HepG2 (cell line): ENCODE measurements at regions not wholly inside any gene's neighbourhood (a gene's known extent, or its start where the extent isn't known, plus 50 kb on each side); places are given as distances from the start of the nearest gene placed in this dataset.

Source experiments
- ATAC-seq: fragments of 200-7000 bp; cut with Tn5 transposase; 3 replicates; pipeline ENCODE4 v1.9.1; 2020; ENCODE audit warnings: mild to moderate bottlenecking, moderate library complexity
- BruUV-seq: library from RNA; stranded (reverse); fragments of 400-500 nt; replicated peaks from 2 replicates; lab custom pipeline; 2021; lab: Mats Ljungman, UMichigan
- CTCF ChIA-PET: fragments of 300-600 bp; formaldehyde crosslinking; extraction: SDS; loops from one replicate; lab custom pipeline; 2021; ENCODE audit warnings: low total read pairs, inconsistent platforms, low intra/inter-chr PET ratio; lab: Yijun Ruan, JAX
- POLR2A ChIA-PET: fragments of 350-600 bp; sonication (Branson Sonifier 250); formaldehyde crosslinking; loops from one replicate; lab custom pipeline; 2020; ENCODE audit warnings: antibody characterized with exemption, inconsistent platforms; lab: Yijun Ruan, JAX
- DNase-seq: peaks from one replicate; pipeline ENCODE4 v3.0.0-alpha.2; 2015; ENCODE audit warnings: low spot score
- FAIRE-seq: peaks from 3 replicates; lab custom pipeline; 2011; peaks lifted over from hg19 to GRCh38; lab: Jason Lieb, UNC
- H2AFZ ChIP-seq: one replicate; pipeline ENCODE4 v1.6.1; 2011; ENCODE audit warnings: low read length, inconsistent platforms
- H3K27ac ChIP-seq: fragments of 300-600 bp; 3 replicates; pipeline ENCODE4 v1.8.0; 2011; ENCODE audit warnings: mixed run types, mild to moderate bottlenecking, mixed read lengths, low read length, inconsistent platforms; ENCODE audit not compliant: insufficient read depth; ENCODE audit errors: extremely low read length
- H3K27me3 ChIP-seq, 2 experiments: fragments of 200-600 bp in 1 of 2; 2 replicates in 1 of 2; 3 replicates in 1 of 2; pipeline versions ENCODE4 v1.6.0 to v1.8.0; 2011; ENCODE audit warnings: low read length in 2 of 2, mild to moderate bottlenecking in 2 of 2, moderate library complexity in 2 of 2, inconsistent platforms in 1 of 2; ENCODE audit not compliant: insufficient read depth in 2 of 2, control insufficient read depth in 1 of 2
- H3K36me3 ChIP-seq, 2 experiments: fragments of 200-600 bp in 1 of 2; replicated peaks in 1 of 2; 2 replicates in 1 of 2; 3 replicates in 1 of 2; pipeline versions ENCODE4 v1.5.1 to v1.8.0; 2011; ENCODE audit warnings: low read length in 2 of 2, inconsistent platforms in 1 of 2; ENCODE audit not compliant: insufficient read depth in 2 of 2, control insufficient read depth in 1 of 2
- H3K4me1 ChIP-seq: 2 replicates; pipeline ENCODE4 v1.5.1; 2012; ENCODE audit warnings: low read length, inconsistent platforms; ENCODE audit not compliant: insufficient read depth
- H3K4me2 ChIP-seq: 2 replicates; pipeline ENCODE4 v1.6.0; 2011; ENCODE audit warnings: low read depth, low read length, inconsistent platforms
- H3K4me3 ChIP-seq, 3 experiments: fragments of 200-600 bp in 1 of 3; sonication (generic), shearing (Covaris generic) in 1 of 3; replicated peaks in 1 of 3; 2 replicates each; pipeline ENCODE4 v1.5.1; 2011 to 2016; ENCODE audit warnings: low read length in 3 of 3, inconsistent platforms in 2 of 3, low read depth in 2 of 3, mild to moderate bottlenecking in 2 of 3, control low read depth in 1 of 3, mixed read lengths in 1 of 3; ENCODE audit not compliant: insufficient read depth in 1 of 3
- H3K79me2 ChIP-seq: one replicate; pipeline ENCODE4 v1.6.1; 2011; ENCODE audit warnings: low read length, inconsistent platforms; ENCODE audit not compliant: insufficient read depth
- H3K9ac ChIP-seq: 2 replicates; pipeline ENCODE4 v1.6.0; 2011; ENCODE audit warnings: mild to moderate bottlenecking, low read depth, low read length, inconsistent platforms; ENCODE audit not compliant: insufficient read depth
- H3K9me3 ChIP-seq: 2 replicates; pipeline ENCODE4 v1.5.1; 2012; ENCODE audit warnings: mild to moderate bottlenecking, low read length
- H4K20me1 ChIP-seq: 2 replicates; pipeline ENCODE4 v1.6.0; 2011; ENCODE audit warnings: inconsistent platforms, mild to moderate bottlenecking, low read length, moderate library complexity; ENCODE audit not compliant: insufficient read depth
- ARID2 ChIP-seq: sonication (generic); formaldehyde crosslinking; IDR thresholded peaks from 2 replicates; pipeline ENCODE4 v1.8.1; 2022; ENCODE audit warnings: mild to moderate bottlenecking, missing genetic modification reagents, borderline replicate concordance
- DMAP1 ChIP-seq: IDR thresholded peaks from 2 replicates; pipeline ENCODE4 v1.6.1; 2016
- ETV6 ChIP-seq: sonication (generic); formaldehyde crosslinking; conservative IDR thresholded peaks from 2 replicates; pipeline ENCODE4 v1.4.0; 2020; ENCODE audit warnings: missing genetic modification reagents
- HCFC1 ChIP-seq: fragments of 150-350 bp; IDR thresholded peaks from 2 replicates; pipeline ENCODE4 v1.6.1; 2014; ENCODE audit warnings: low read depth, low read length
- KLF15 ChIP-seq: sonication (generic); formaldehyde crosslinking; IDR thresholded peaks from 2 replicates; pipeline ENCODE4 v1.8.1; 2023; ENCODE audit warnings: borderline replicate concordance, mild to moderate bottlenecking, inconsistent platforms, missing genetic modification reagents, mixed read lengths
- NFE2L1 ChIP-seq: sonication (generic); formaldehyde crosslinking; IDR thresholded peaks from 2 replicates; pipeline ENCODE4 v1.4.0; 2020; ENCODE audit warnings: missing genetic modification reagents, mild to moderate bottlenecking, borderline replicate concordance
- PRPF4 ChIP-seq: fragments of 200-400 bp; formaldehyde crosslinking; IDR thresholded peaks from 2 replicates; pipeline ENCODE4 v1.6.1; 2016; ENCODE audit warnings: low read length, low read depth; ENCODE audit not compliant: poor library complexity, severe bottlenecking
- REPIN1 ChIP-seq: sonication (generic); formaldehyde crosslinking; IDR thresholded peaks from 2 replicates; pipeline ENCODE4 v1.8.0; 2022; ENCODE audit warnings: missing genetic modification reagents, low read depth, mild to moderate bottlenecking, borderline replicate concordance
- SKI ChIP-seq: fragments of 450-650 bp; IDR thresholded peaks from one replicate; pipeline ENCODE4 v1.6.1; 2018; ENCODE audit warnings: mild to moderate bottlenecking; ENCODE audit not compliant: partially characterized antibody
- ZBTB20 ChIP-seq: sonication (generic); formaldehyde crosslinking; IDR thresholded peaks from 2 replicates; pipeline ENCODE4 v1.8.1; 2023; ENCODE audit warnings: missing genetic modification reagents, low read depth, mild to moderate bottlenecking, borderline replicate concordance
- ZBTB7B ChIP-seq: sonication (generic); formaldehyde crosslinking; IDR thresholded peaks from 2 replicates; pipeline ENCODE4 v1.4.0; 2020; ENCODE audit warnings: missing genetic modification reagents
- ZNF138 ChIP-seq: sonication (generic); formaldehyde crosslinking; IDR thresholded peaks from 2 replicates; pipeline ENCODE4 v1.5.0; 2020; ENCODE audit warnings: mild to moderate bottlenecking, low read depth, missing genetic modification reagents
- ZNF143 ChIP-seq: sonication (generic); formaldehyde crosslinking; IDR thresholded peaks from 2 replicates; pipeline ENCODE4 v1.4.0; 2020; ENCODE audit warnings: missing genetic modification reagents
- ZNF224 ChIP-seq: sonication (generic); formaldehyde crosslinking; IDR thresholded peaks from 2 replicates; pipeline ENCODE4 v1.5.0; 2020; ENCODE audit warnings: mild to moderate bottlenecking, missing genetic modification reagents
- ZNF496 ChIP-seq: sonication (generic); formaldehyde crosslinking; IDR thresholded peaks from 2 replicates; pipeline ENCODE4 v1.8.1; 2023; ENCODE audit warnings: mild to moderate bottlenecking, moderate library complexity, missing genetic modification reagents; ENCODE audit not compliant: insufficient replicate concordance
- ZNF564 ChIP-seq: sonication (generic); formaldehyde crosslinking; IDR thresholded peaks from 2 replicates; pipeline ENCODE4 v1.8.1; 2023; ENCODE audit warnings: mild to moderate bottlenecking, missing genetic modification reagents
- WGBS: methylation state at CpG from one replicate; pipeline ENCODE4 v1.1.6; 2017; ENCODE audit warnings: low lambda C conversion rate; 5-methylcytosine and 5-hydroxymethylcytosine counted together
- in situ Hi-C: cut with HindIII; loops from 2 replicates; pipeline ENCODE4 v1.10.0; 2017; ENCODE audit warnings: low pct_unique_long_range_greater_than_20kb; ENCODE audit not compliant: extremely low pct_ligation_motif_present
- intact Hi-C: fragments of 100-400 bp; cut with micrococcal nuclease; formaldehyde crosslinking; loops from one replicate; pipeline ENCODE4 v1.10.0; 2022; ENCODE audit not compliant: unreplicated experiment
- TF ChIP-seq, protein P1 (sequence below): IDR thresholded peaks from 2 replicates; pipeline ENCODE4 v1.6.1; 2016; ENCODE audit warnings: low read depth, control low read depth
- TF ChIP-seq, protein P2 (sequence below): sonication (generic); formaldehyde crosslinking; IDR thresholded peaks from 2 replicates; pipeline ENCODE4 v1.4.0; 2020; ENCODE audit warnings: missing genetic modification reagents

DNA sequence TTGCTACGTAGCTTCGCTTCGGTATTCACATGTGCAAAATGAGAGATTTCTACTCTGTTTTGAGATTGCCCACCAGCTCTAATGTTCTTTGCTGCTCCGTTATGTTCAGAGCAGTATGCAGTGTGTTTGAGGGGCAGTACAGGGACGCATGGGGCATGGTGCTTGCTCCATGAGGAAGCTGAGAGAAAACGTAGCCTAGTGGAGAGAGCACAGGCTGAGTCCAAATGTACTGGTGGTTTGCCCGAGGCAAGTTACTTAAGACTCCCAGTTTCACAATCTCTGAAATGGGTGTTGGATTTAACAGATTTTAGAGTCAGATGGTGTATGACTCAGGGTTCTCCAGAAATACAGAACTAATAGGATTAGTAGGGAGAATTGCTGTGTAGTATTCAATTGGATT, 310.5 kb downstream of the ETNK1 start:
- Histone ChIP-seq H3K4me1 (no peaks in the 10 kb centered on the region), H3K36me3 (no peaks in the 10 kb centered on the region), H3K9ac (no peak overlapping the region), H3K9me3 (no peaks in the 10 kb centered on the region), H2AFZ (no peak overlapping the region), H4K20me1 (no peaks in the 10 kb centered on the region), H3K4me3 (no peak overlapping the region), H3K27ac (no peak overlapping the region), H3K79me2 (no peaks in the 10 kb centered on the region), H3K4me2 (no peak overlapping the region), H3K27me3 (peaks cover 0 to 10% of the 10 kb centered on the region in 2 experiments; a peak in 1 of 5 replicates)
- no peak for ATAC-seq
- BruUV-seq: no TSS peak
- CTCF ChIA-PET: no interaction called here
- WGBS: 40% methylated on average over 7 of the region's 7 CpGs
- no peak for FAIRE-seq
- DNase-seq: no peak
- in situ Hi-C loops: no loop called here
- POLR2A ChIA-PET: no interaction called here
- intact Hi-C loops: no loop called here
- TF ChIP-seq ZBTB7B (CRISPR knock-in tag): no peak
- no peak for TF ChIP-seq KLF15
- TF ChIP-seq ARID2 (CRISPR knock-in tag): no peak
- TF ChIP-seq, protein P1, sequence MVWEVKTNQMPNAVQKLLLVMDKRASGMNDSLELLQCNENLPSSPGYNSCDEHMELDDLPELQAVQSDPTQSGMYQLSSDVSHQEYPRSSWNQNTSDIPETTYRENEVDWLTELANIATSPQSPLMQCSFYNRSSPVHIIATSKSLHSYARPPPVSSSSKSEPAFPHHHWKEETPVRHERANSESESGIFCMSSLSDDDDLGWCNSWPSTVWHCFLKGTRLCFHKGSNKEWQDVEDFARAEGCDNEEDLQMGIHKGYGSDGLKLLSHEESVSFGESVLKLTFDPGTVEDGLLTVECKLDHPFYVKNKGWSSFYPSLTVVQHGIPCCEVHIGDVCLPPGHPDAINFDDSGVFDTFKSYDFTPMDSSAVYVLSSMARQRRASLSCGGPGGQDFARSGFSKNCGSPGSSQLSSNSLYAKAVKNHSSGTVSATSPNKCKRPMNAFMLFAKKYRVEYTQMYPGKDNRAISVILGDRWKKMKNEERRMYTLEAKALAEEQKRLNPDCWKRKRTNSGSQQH (CRISPR knock-in tag): no peak
- TF ChIP-seq HCFC1: no peak
- TF ChIP-seq REPIN1: no peak
- no peak for TF ChIP-seq DMAP1 (CRISPR knock-in tag)
- TF ChIP-seq ZBTB20: no peak
- no peak for TF ChIP-seq ZNF138 (CRISPR knock-in tag)
- no peak for TF ChIP-seq ZNF224 (CRISPR knock-in tag)
- TF ChIP-seq ETV6 (CRISPR knock-in tag): no peak
- no peak for TF ChIP-seq ZNF496 (CRISPR knock-in tag)
- no peak for TF ChIP-seq NFE2L1 (CRISPR knock-in tag)
- no peak for TF ChIP-seq SKI
- no peak for TF ChIP-seq ZNF143 (CRISPR knock-in tag)
- TF ChIP-seq, protein P2, sequence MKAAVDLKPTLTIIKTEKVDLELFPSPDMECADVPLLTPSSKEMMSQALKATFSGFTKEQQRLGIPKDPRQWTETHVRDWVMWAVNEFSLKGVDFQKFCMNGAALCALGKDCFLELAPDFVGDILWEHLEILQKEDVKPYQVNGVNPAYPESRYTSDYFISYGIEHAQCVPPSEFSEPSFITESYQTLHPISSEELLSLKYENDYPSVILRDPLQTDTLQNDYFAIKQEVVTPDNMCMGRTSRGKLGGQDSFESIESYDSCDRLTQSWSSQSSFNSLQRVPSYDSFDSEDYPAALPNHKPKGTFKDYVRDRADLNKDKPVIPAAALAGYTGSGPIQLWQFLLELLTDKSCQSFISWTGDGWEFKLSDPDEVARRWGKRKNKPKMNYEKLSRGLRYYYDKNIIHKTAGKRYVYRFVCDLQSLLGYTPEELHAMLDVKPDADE (CRISPR knock-in tag): no peak
- TF ChIP-seq PRPF4: no peak
- no peak for TF ChIP-seq ZNF564 (CRISPR knock-in tag)
